Retinal pigment epithelial cell (primary cell): ENCODE measurements at regions not wholly inside any gene's neighbourhood (a gene's known extent, or its start where the extent isn't known, plus 50 kb on each side); places are given as distances from the start of the nearest gene placed in this dataset.
A peak's percentile ranks its signal among the peaks of the same experiment; 100 is the strongest.
"Not testable (repeated sequence)": the region's sequence is repeated elsewhere in the genome, so short reads cannot be mapped to it uniquely, and the experiment has no call there.

Source experiments
- DNase-seq: peaks from one replicate; pipeline ENCODE4 v3.0.0-alpha.2; 2010; ENCODE audit warnings: low read depth
- H3K4me3 ChIP-seq: 2 replicates; pipeline ENCODE4 v1.5.1; 2011; ENCODE audit warnings: mild to moderate bottlenecking, low read length, control low read depth, moderate library complexity
- TF ChIP-seq, protein P1 (sequence below): conservative IDR thresholded peaks from 2 replicates; pipeline ENCODE4 v1.5.1; 2011; ENCODE audit warnings: low read depth, low read length, control low read depth, inconsistent platforms

- TF ChIP-seq, protein P1, sequence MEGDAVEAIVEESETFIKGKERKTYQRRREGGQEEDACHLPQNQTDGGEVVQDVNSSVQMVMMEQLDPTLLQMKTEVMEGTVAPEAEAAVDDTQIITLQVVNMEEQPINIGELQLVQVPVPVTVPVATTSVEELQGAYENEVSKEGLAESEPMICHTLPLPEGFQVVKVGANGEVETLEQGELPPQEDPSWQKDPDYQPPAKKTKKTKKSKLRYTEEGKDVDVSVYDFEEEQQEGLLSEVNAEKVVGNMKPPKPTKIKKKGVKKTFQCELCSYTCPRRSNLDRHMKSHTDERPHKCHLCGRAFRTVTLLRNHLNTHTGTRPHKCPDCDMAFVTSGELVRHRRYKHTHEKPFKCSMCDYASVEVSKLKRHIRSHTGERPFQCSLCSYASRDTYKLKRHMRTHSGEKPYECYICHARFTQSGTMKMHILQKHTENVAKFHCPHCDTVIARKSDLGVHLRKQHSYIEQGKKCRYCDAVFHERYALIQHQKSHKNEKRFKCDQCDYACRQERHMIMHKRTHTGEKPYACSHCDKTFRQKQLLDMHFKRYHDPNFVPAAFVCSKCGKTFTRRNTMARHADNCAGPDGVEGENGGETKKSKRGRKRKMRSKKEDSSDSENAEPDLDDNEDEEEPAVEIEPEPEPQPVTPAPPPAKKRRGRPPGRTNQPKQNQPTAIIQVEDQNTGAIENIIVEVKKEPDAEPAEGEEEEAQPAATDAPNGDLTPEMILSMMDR: no peak
- no peak overlapping the region for H3K4me3 ChIP-seq
- no peak for DNase-seq
These were observed 491.8 kb downstream of the ZPLD1 start for GRCh38 chr3:102926618-102927017.

GRCh38 chr3:102933377-102933776 lies 498.6 kb downstream of the ZPLD1 start:
- no peak for DNase-seq
- TF ChIP-seq, protein P1: no peak
- H3K4me3 ChIP-seq: no peak overlapping the region

GRCh38 chr3:102936511-102937045 lies 501.8 kb downstream of the ZPLD1 start:
- DNase-seq: peak; percentile 68
- TF ChIP-seq, protein P1: no peak
- no peak overlapping the region for H3K4me3 ChIP-seq

DNA sequence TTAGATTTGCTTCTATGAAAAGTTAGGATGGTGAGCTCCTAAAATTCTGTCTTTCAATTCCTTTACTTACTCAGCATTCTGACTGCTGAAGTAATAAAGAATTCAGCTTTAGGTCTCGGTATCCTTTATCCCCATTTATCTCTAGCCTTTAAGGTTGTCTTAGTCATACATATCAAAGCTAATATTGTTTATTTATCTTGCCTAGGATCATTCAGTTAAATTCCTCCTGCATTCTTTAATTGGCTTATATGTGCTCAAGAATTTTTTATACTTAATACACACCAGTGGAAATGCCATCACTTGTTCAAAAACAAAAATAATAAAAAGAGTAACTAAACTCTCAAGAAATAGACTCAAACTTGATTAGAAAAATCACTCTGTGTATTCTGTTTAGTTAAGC lies 507.0 kb downstream of the ZPLD1 start:
- DNase-seq: peak; percentile 52
- no peak overlapping the region for H3K4me3 ChIP-seq
- TF ChIP-seq, protein P1: no peak

- not testable (repeated sequence) for DNase-seq, H3K4me3 ChIP-seq
These were observed 511.6 kb downstream of the ZPLD1 start for GRCh38 chr3:102946445-102946844.

DNA sequence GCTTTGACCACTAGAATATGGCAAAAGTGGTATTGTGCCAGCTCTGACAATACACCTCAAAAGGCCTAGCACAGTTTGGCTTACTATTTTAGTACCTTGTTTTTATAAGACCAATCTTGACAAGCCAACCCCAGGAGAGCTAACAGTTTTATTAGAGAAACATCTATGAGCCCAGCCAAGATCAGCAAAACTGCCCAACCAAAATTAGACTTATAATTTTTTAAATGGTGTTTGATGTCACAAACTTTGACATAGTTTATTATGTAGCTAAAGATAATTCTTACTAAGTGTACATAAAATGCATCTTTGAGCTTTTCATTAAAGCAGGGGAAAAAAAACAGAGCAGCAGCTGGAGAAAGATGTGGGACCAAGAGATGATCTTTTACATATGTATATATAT lies 537.5 kb downstream of the ZPLD1 start:
- DNase-seq: no peak
- TF ChIP-seq, protein P1: no peak
- H3K4me3 ChIP-seq: no peak overlapping the region

DNA sequence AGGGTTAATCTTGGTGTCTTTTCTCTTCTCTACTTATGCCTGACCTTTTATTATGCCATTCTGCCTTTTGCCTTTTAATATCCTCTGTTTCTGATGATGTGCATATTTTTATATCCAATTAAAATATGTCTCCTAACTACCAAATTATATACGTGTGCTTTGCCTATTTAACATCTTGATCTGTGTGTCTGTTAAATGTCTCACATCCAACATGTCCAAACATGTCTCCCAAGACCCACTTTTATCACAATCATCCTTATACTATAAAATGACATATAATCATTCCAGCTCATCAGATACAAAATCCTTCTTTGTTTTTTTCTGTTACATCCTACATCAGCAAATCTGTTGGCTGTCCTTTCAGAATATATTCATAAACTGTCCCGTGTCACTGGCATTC lies 539.5 kb downstream of the ZPLD1 start:
- no peak for DNase-seq
- no peak overlapping the region for H3K4me3 ChIP-seq
- TF ChIP-seq, protein P1: no peak

DNA sequence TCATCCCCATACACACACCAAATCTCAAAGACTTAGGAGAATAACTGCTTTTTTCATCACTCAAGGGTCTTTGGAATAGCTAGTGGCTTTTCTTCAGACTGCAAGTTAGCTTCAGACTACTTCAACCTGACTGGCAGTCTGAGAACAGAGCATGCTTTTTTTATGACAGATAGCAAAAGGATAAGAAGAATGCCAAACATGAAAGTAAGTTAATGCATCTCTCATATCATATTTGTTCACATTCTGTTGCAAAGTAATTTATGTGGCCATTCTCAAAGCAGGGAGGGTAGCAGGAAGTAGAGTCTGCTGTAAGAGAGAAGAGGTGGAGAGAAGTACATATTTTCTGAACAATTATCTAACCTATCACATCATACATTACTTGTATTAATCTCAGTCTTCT lies 544.4 kb downstream of the ZPLD1 start:
- DNase-seq: no peak
- H3K4me3 ChIP-seq: no peak overlapping the region
- TF ChIP-seq, protein P1: no peak
